GM18873 (cell line): ENCODE measurements at regions not wholly inside any gene's neighbourhood (a gene's known extent, or its start where the extent isn't known, plus 50 kb on each side); places are given as distances from the start of the nearest gene placed in this dataset.
"Not testable (repeated sequence)": the region's sequence is repeated elsewhere in the genome, so short reads cannot be mapped to it uniquely, and the experiment has no call there.

Source experiments
- ATAC-seq: cut with Tn5 transposase; IDR thresholded peaks from one replicate; pipeline ENCODE4 v1.9.1; 2021; ENCODE audit warnings: mild to moderate bottlenecking, moderate library complexity, moderate number of reproducible peaks; ENCODE audit not compliant: unreplicated experiment, low FRiP score

- no peak for ATAC-seq
These were observed 115.9 kb upstream of the GRK3 start for GRCh38 chr22:25448435-25449051.

- ATAC-seq, result no peak
These were observed 114.6 kb upstream of the GRK3 start for GRCh38 chr22:25449781-25450317.

- no peak for ATAC-seq
These were observed 112.9 kb upstream of the GRK3 start for GRCh38 chr22:25451480-25452114.

- ATAC-seq, result no peak
These were observed 112.3 kb upstream of the GRK3 start for GRCh38 chr22:25452116-25452700.

GRCh38 chr22:25453058-25453457 lies 111.4 kb upstream of the GRK3 start:
- no peak for ATAC-seq

- ATAC-seq, result no peak
These were observed 110.9 kb upstream of the GRK3 start for GRCh38 chr22:25453557-25453956.

- not testable (repeated sequence) for ATAC-seq
These were observed 108.0 kb upstream of the GRK3 start for GRCh38 chr22:25456300-25457043.

GRCh38 chr22:25458631-25459030 lies 105.8 kb upstream of the GRK3 start:
- ATAC-seq, result not testable (repeated sequence)

- not testable (repeated sequence) for ATAC-seq
These were observed 103.8 kb upstream of the GRK3 start for GRCh38 chr22:25460682-25461081.

- no peak for ATAC-seq
These were observed 103.2 kb upstream of the GRK3 start for GRCh38 chr22:25461301-25461700.

- not testable (repeated sequence) for ATAC-seq
These were observed 101.8 kb upstream of the GRK3 start for GRCh38 chr22:25462474-25463346.

- ATAC-seq, result not testable (repeated sequence)
These were observed 101.2 kb upstream of the GRK3 start for GRCh38 chr22:25463347-25463628.

- ATAC-seq, result not testable (repeated sequence)
These were observed 100.1 kb upstream of the GRK3 start for GRCh38 chr22:25464326-25464725.

GRCh38 chr22:25465949-25466348 lies 98.5 kb upstream of the GRK3 start:
- no peak for ATAC-seq

- no peak for ATAC-seq
These were observed 92.1 kb upstream of the GRK3 start for GRCh38 chr22:25472382-25472781.

- no peak for ATAC-seq
These were observed 89.0 kb upstream of the GRK3 start for GRCh38 chr22:25475257-25476022.

- no peak for ATAC-seq
These were observed 87.1 kb upstream of the GRK3 start for GRCh38 chr22:25477358-25477757.

- no peak for ATAC-seq
These were observed 86.4 kb upstream of the GRK3 start for GRCh38 chr22:25478111-25478510.

- ATAC-seq, result no peak
These were observed 85.9 kb upstream of the GRK3 start for GRCh38 chr22:25478528-25478927.

- ATAC-seq, result not testable (repeated sequence)
These were observed 83.6 kb upstream of the GRK3 start for GRCh38 chr22:25480868-25481267.
